Colonic mucosa (tissue), 4 donors: ENCODE measurements at regions not wholly inside any gene's neighbourhood (a gene's known extent, or its start where the extent isn't known, plus 50 kb on each side); places are given as distances from the start of the nearest gene placed in this dataset.
A peak's percentile ranks its signal among the peaks of the same experiment; 100 is the strongest.

ENCODE experiments used
- DNase-seq: peaks from one replicate; pipeline ENCODE4 v3.0.0-alpha.2; 2020
- H3K27ac ChIP-seq: fragments of 200-600 bp; one replicate; pipeline ENCODE4 v1.8.0; 2021
- H3K27me3 ChIP-seq: fragments of 200-600 bp; one replicate; pipeline ENCODE4 v1.8.0; 2021
- H3K36me3 ChIP-seq: fragments of 200-600 bp; one replicate; pipeline ENCODE4 v1.8.0; 2021
- H3K4me1 ChIP-seq: fragments of 200-600 bp; one replicate; pipeline ENCODE4 v1.8.0; 2021; ENCODE audit warnings: mild to moderate bottlenecking
- H3K4me3 ChIP-seq: fragments of 200-600 bp; one replicate; pipeline ENCODE4 v1.8.0; 2021
- H3K9ac ChIP-seq, 2 donors: one replicate each; pipeline ENCODE4 v1.7.0; 2013; ENCODE audit warnings: control low read depth in 2 of 2, low read depth in 2 of 2, low read length in 2 of 2
- H3K9me3 ChIP-seq: fragments of 200-600 bp; one replicate; pipeline ENCODE4 v1.8.0; 2021
- CTCF ChIP-seq: fragments of 200-600 bp; IDR thresholded peaks from one replicate; pipeline ENCODE4 v1.8.0; 2022; ENCODE audit warnings: antibody characterized with exemption, mild to moderate bottlenecking
- intact Hi-C: fragments of 100-400 bp; cut with DNase I; formaldehyde crosslinking; loops from one replicate; pipeline ENCODE4 v1.14.1; 2022
- donor health status: healthy.
- donor health status: DM: no; HTN: no; CAD: no.
- donor health status: DM: no; HTN: no; CAD: no.

DNA sequence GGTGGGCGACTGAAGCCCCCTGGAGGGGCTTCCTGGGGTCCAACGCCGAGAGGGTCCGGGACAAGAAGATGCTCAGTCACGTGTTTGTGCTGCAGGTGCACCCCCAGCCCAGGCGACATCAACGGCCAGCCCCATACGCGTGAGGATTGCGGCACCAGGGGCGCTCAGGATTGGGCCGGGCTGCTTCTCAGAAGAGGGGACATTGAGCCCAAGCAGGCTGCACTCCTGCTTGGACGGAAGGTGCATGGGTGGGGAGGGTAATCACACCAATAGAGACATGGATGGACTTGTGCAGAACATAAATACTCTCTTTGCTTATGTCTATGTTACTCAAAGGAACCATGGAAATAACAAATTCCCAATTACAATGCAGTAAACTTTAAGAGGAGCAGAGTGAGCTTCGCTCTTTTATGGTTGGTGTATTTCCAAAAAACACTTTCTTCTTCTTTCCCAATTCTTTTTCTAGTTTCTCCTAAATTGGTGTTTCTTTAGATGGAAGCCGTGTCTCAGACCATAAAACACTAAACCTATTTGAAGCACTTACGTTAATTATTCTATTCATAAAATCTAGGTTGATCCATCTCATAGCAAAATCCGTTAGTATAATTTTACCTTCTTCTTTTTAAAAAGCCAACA is 182.7 kb downstream of the GOLGA6L6 start:
- intact Hi-C loops, result no loop called here
- H3K4me1 ChIP-seq, result no peaks in the 10 kb centered on the region
- H3K27me3 ChIP-seq, result no peaks in the 10 kb centered on the region
- no peak overlapping the region for H3K4me3 ChIP-seq
- no peaks in the 10 kb centered on the region for H3K9me3 ChIP-seq
- no peak overlapping the region for H3K27ac ChIP-seq
- no peak for DNase-seq
- H3K9ac ChIP-seq, result no peak overlapping the region
- H3K36me3 ChIP-seq, result no peaks in the 10 kb centered on the region
- no peak for TF ChIP-seq CTCF

DNA sequence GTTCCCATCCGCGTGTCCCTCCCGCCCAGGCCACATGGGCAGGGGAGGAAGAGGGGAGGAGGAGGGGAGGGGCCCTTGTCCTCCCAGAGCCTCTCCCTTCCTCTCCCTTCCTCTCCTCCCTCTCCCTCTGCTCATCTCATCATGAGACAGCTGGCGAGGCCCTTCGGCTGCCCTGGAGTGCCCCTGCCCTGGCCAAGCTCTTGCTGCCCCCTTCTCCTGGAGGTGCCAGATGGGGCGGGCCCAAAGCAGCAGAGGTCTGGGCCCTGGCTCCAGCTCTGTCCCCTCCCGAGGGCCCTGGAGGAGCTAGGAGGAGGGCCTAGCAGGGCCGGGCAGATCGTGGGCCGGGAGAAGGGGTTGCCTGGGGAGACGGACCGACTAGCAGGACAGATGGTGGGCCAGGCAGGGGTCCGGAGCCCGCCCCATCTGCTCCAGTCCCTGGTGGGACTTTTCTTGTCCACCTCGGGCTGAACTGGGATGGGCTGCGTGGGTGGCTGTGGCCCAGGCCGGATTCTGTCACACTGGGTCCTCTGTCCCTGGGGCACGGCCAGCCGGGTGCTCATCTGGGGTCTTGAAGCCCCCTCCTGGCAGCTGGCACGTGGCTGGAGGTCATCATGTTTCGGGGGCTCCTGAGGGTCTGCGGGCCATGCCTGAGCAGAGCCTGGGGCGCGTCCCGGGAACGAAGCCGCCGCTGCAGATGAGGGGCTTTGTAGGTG is 183.4 kb downstream of the GOLGA6L6 start:
- no peaks in the 10 kb centered on the region for H3K36me3 ChIP-seq
- intact Hi-C loops, result no loop called here
- no peak for DNase-seq
- no peaks in the 10 kb centered on the region for H3K9me3 ChIP-seq
- no peak for TF ChIP-seq CTCF
- H3K4me1 ChIP-seq, result no peaks in the 10 kb centered on the region
- H3K9ac ChIP-seq, result no peak overlapping the region
- no peak overlapping the region for H3K4me3 ChIP-seq
- no peaks in the 10 kb centered on the region for H3K27me3 ChIP-seq
- no peak overlapping the region for H3K27ac ChIP-seq

GRCh38 chr15:20357481-20358065 is 184.0 kb downstream of the GOLGA6L6 start:
- Histone ChIP-seq H3K36me3 (no peaks in the 10 kb centered on the region), H3K4me3 (no peak overlapping the region), H3K9me3 (no peaks in the 10 kb centered on the region), H3K27me3 (no peaks in the 10 kb centered on the region), H3K27ac (no peak overlapping the region), H3K9ac (no peak overlapping the region), H3K4me1 (no peaks in the 10 kb centered on the region)
- intact Hi-C loops, result no loop called here
- DNase-seq, result no peak
- TF ChIP-seq CTCF, result no peak

DNA sequence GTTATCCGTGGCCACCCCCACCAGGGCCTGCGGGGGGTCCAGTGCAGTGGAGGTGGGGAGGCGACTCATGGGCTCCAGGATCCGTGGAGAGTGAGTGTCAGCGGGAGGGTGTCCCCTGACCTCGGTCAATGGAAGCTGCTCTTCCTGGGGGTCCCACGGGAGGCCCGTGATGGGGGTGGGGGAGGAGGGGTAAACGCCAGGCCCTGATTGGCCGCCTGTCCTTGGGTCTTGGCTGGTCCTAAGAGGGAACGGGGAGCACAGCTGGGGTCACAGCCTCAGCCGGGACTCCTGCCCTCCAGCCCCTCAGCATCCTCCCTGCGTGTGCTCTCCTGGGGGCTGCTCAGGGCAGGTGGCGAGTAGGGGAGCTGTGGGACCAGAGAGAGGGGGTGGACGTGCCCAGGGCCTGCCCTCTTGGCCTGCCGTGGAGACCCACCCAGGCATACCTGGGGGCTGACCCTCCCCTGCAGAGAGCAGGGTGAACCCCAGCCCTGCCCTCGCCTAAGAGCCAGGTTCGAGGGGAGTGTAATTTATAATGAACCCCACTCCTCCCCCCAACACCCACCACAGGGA is 184.6 kb downstream of the GOLGA6L6 start:
- no peaks in the 10 kb centered on the region for H3K27me3 ChIP-seq
- no peak overlapping the region for H3K4me3 ChIP-seq
- no peak overlapping the region for H3K27ac ChIP-seq
- no peaks in the 10 kb centered on the region for H3K4me1 ChIP-seq
- no peak for DNase-seq
- intact Hi-C loops, result no loop called here
- H3K9ac ChIP-seq, result no peak overlapping the region
- no peaks in the 10 kb centered on the region for H3K36me3 ChIP-seq
- H3K9me3 ChIP-seq, result no peaks in the 10 kb centered on the region
- no peak for TF ChIP-seq CTCF

- H3K36me3 ChIP-seq, result no peaks in the 10 kb centered on the region
- H3K27ac ChIP-seq, result no peak overlapping the region
- H3K27me3 ChIP-seq, result no peaks in the 10 kb centered on the region
- no peaks in the 10 kb centered on the region for H3K9me3 ChIP-seq
- no peaks in the 10 kb centered on the region for H3K4me1 ChIP-seq
- no peak for DNase-seq
- H3K9ac ChIP-seq, result no peak overlapping the region
- peak; percentile 58 for TF ChIP-seq CTCF
- H3K4me3 ChIP-seq, result no peak overlapping the region
- intact Hi-C loops, result no loop called here
These were observed 185.1 kb downstream of the GOLGA6L6 start for GRCh38 chr15:20356444-20356910.
